Fibroblast of the conjunctiva (primary cell): ENCODE measurements at regions not wholly inside any gene's neighbourhood (a gene's known extent, or its start where the extent isn't known, plus 50 kb on each side); places are given as distances from the start of the nearest gene placed in this dataset.

Source experiments
- DNase-seq: peaks from one replicate; pipeline ENCODE4 v3.0.0-alpha.2; 2010; ENCODE audit warnings: low read depth

DNA sequence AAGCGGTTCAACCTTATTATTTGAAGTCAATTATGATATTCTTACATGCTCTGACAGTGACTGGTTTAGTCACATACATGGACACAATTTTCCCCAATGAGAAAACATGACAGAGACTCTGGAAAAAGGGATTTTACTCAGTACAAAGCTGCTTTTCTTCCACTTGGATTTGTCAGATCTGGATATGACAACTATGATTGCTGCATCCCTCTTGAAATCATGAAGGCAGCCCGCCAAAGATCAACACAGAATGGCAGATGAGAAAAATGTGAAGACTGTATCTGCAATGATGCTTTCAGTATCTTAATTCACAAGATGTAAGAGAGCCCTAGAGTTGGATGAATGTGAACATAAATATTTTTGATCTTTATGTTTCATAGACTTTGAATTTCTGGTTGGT, 439.6 kb downstream of the CDH8 start:
- DNase-seq: no peak

GRCh38 chr16:61595605-61596004, 440.6 kb downstream of the CDH8 start:
- no peak for DNase-seq

DNA sequence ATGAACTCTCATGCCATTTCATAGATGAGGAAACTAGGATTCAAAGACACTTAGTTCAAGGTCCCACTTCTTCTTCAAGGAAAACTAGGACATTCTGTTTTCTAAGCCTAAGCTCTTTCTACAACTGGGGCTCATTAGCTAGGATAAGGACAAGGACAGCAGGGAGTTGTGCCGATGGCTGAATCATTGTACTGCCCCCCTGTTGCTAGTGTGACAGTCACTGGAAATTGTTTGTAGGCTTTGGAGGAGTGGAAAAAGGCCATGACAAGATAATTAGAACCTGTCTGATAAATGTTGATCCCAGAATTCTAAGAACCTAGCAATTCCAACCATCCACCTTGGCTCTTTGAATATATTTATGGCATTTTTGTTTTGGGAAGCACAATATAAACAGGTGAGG, 445.7 kb downstream of the CDH8 start:
- DNase-seq: no peak

- DNase-seq: no peak
Observed at GRCh38 chr16:61587526-61587925, 448.7 kb downstream of the CDH8 start.

- no peak for DNase-seq
Observed at GRCh38 chr16:61581417-61582046, 454.7 kb downstream of the CDH8 start.

GRCh38 chr16:61580579-61580978, 455.7 kb downstream of the CDH8 start:
- DNase-seq: no peak

DNA sequence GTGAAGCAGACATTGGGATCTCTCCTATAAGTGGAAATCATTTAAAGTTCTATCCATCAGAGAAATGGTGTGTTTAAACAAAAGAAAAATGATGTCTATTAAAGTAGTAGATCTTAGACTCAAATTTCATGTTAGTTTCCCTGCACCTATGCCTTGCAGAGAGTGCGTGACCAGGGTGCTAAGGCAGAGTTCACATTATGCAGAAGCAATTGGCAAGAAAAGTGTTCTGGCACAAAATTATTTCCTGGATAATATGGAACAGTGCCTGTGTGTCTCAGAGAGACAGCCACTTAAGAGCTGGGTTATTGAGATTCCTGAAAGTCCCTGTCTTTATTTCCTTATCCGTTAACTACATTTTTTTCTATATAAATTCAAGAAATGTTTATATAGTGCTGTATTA, 457.0 kb downstream of the CDH8 start:
- no peak for DNase-seq

DNA sequence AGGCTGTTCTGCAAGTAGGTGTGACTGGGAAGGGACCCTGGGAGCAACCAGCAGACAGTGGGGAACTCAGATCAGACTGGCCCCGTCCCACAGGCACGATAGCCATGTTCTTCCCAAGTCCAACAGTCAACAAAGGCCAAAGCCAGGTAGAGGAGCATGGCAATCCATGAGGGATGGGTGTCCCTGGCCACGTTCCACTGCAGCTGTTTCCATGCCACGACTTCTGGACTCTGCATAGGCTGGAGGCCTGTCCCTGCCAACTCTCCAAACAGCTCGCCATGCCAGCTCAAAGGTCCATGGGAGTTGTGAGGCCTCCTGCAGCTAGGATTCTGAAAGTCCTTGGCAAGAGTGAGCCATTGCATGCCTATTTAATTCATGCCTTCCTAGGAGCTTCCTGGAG, 459.8 kb downstream of the CDH8 start:
- no peak for DNase-seq

- no peak for DNase-seq
Observed at GRCh38 chr16:61575617-61576016, 460.6 kb downstream of the CDH8 start.

DNA sequence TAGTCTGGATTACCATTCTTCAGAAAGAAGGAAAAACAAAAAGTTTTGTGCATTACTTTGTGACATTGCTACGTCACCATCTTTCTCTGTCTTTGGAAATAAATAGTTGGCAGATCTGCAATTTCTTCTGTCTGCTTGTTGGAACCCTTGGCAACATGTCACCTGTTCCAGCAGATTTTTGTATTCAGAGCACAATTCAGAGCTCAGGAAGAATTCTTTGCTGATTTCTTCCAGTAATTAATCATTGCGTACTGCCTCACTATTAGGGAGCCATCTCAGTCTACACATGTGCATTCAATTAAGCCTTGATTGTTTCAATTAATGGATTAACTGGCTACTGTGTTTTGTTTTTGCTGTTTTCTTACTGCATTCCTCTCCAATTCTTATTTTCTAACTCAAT, 467.2 kb downstream of the CDH8 start:
- DNase-seq: no peak

DNA sequence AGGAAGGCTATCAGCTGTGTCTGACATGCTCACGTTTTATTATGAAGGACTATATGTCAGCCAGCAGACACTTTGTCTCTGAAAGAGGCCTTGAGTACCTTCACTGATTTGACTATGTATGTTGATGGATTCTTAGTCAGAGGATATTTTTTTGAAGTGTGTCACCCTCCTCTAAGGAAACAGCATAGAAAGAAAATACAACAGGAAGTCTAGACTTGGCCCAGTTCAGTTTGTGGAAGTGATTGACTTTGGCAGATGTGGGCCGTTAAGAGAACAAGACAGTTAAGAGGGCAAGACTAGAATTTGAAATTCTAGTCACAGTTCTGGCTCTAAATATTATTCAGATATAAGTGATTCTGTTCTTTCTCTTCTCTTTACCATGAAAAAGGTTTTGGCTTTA, 471.5 kb downstream of the CDH8 start:
- no peak for DNase-seq

GRCh38 chr16:61555718-61556441, 480.4 kb downstream of the CDH8 start:
- no peak for DNase-seq

DNA sequence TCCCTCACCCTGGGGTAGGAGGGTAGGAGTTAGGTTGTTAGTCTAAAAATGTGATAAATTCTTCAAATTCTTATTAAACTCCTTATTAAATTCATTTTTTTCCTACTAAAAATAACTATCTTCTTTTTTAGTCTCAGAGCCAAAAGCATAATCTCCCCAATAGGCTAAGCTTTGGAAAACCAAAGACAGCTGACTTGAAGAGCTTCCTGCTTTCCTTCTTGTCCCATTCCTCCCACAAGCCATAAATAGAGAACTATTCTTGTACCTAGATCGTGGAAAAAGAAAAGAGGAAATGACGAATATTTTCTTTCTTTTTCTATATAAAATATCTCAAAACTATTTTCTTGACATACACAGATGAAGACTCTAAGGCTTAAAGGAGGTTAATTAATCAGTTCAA, 486.9 kb downstream of the CDH8 start:
- DNase-seq: no peak

DNA sequence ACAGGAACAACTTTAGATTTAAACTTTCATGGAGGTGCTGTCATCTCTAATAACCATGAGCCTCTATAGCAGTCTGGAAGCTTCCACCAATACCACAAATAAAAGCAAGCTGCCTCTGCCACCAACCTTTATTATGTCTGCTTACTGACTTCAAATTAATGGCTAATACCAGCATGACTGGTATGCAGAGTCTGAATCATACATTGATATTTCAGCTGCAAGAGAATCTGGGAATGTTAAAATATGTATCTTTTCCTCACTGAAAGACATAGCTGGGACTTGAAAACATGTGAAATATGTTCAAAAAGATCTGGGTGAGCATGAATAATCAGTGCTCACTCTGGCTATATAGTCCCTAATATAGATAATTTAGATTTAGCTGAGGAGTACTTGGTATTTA, 488.6 kb downstream of the CDH8 start:
- DNase-seq: no peak

GRCh38 chr16:61544165-61544564, 492.1 kb downstream of the CDH8 start:
- no peak for DNase-seq

DNA sequence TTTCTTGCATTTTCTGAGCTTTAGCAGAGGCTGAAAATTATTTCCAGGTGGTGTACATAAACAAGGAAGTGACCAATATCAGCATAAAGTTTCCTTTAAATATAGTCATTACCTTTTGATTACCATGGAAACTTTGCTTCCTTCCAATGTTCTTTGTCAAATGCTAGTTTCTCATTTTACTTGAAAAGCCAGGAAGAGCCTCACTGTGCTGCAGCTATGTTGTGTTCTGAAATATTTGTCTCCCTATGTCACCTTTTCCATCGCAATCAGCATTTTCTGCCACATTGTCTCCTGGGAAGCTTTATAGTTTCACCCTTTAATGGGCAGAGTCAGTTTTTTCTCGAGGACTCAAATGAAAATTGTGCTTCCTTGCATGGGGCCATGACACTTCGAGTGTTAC, 496.0 kb downstream of the CDH8 start:
- no peak for DNase-seq

DNA sequence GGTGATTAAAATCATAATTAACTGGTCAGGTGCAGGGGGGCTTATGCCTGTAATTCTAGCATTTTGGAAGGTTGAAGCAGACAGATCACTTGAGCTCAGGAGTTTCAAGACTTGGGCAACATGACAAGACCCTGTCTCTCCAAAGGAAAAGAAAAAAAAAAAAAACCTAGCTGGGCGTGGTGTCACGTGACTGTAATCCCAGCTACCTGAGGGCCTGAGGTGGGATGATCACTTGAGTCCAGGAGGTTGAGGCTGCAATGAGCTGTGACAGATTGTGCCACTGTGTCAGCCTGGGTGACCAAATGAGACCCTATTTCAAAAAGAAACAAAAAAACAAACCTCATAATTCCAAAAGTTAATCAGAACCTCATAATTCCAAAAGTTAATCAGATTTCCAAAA, 505.5 kb downstream of the CDH8 start:
- DNase-seq: no peak

- DNase-seq: no peak
Observed at GRCh38 chr16:61500851-61501250, 535.4 kb downstream of the CDH8 start.

- DNase-seq: no peak
Observed at GRCh38 chr16:61480250-61480649, 556.0 kb downstream of the CDH8 start.

DNA sequence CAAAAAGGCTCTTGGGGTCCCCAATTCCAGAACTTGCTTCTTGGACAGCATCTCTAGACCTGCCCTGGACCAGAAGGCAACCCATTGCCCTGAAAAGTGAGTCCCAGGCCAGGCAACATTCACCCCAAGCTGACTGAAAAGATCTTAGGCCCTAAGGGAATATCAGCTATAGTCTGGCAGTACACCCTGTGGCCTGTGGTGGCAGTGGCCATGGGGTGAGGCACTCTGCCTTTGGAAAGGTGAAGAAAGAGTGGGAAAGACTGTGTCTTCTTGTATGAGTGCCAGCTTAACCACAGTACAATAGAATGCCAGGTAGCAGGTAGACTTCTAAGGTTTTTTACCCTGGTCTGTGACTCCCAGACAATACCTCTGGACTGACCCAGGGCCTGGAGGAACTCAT, 564.5 kb downstream of the CDH8 start:
- no peak for DNase-seq

GRCh38 chr16:61471023-61471422, 565.2 kb downstream of the CDH8 start:
- no peak for DNase-seq

- no peak for DNase-seq
Observed at GRCh38 chr16:61465285-61465684, 571.0 kb downstream of the CDH8 start.

GRCh38 chr16:61460020-61460419, 576.2 kb downstream of the CDH8 start:
- no peak for DNase-seq

DNA sequence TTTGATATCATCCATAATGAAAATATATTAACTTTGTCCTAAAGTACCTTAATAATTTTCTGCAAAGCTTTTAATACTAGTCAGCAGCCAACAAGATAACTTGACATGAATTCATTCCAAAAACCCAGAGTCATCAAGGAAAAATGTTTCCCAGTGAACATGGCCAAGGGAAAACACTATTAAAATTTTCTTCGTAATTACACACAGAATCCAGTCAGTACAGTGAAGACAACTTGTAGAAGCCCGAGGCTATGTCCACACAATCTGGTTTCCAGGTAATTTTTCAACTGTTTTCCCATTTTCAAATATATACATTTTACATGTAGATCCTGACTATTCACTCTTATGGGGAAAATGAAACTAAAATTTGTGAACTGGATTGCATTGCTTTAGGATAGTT, 600.9 kb downstream of the CDH8 start:
- no peak for DNase-seq
